ENCODE measurements at regions not wholly inside any gene's neighbourhood (a gene's known extent, or its start where the extent isn't known, plus 50 kb on each side); places are given as distances from the start of the nearest gene placed in this dataset.

GRCh38 chr1:106226550-106226949 is 829.9 kb upstream of the PRMT6 start:
- Histone ChIP-seq H3K4me1 (no peaks in the 10 kb centered on the region), H3K9me3 (no peaks in the 10 kb centered on the region), H3K36me3 (ENCODE audit: control insufficient read depth, insufficient read depth, low read length) (no peaks in the 10 kb centered on the region), H3K27me3 (replicated peaks; ENCODE audit: control insufficient read depth, insufficient read depth, low read length) (no peaks in the 10 kb centered on the region), H3K4me3 (ENCODE audit: low read depth, low read length) (no peak overlapping the region)
- no TSS peak for BruUV-seq (replicated peaks)
- no peak overlapping the region for H3K27ac Mint-ChIP-seq (ENCODE audit: unreplicated experiment)
- intact Hi-C loops (cut with micrococcal nuclease; ENCODE audit: unreplicated experiment): no loop called here
- DNase-seq: no peak
- ChIA-PET CTCF (no interaction called here), POLR2A (no interaction called here)
- no peak for TF ChIP-seq CTCF (IDR thresholded peaks at IDR 0.05; ENCODE audit: insufficient read depth in 1 of 2, low read depth in 1 of 2, low read length in 1 of 2, severe bottlenecking in 1 of 2, unreplicated experiment in 1 of 2)
- H3K9me3 Mint-ChIP-seq (ENCODE audit: unreplicated experiment): no peaks in the 10 kb centered on the region
- H3K27me3 Mint-ChIP-seq (ENCODE audit: insufficient read depth, unreplicated experiment): no peaks in the 10 kb centered on the region
- H3K4me1 Mint-ChIP-seq (ENCODE audit: low read depth, unreplicated experiment): peaks cover 7% of the 10 kb centered on the region
- no peak overlapping the region for H3K4me3 Mint-ChIP-seq (ENCODE audit: unreplicated experiment)
- no peaks in the 10 kb centered on the region for H3K36me3 Mint-ChIP-seq (ENCODE audit: insufficient read depth, unreplicated experiment)

GRCh38 chr1:106232128-106232527 is 824.3 kb upstream of the PRMT6 start:
- intact Hi-C loops (cut with micrococcal nuclease; ENCODE audit: unreplicated experiment): no loop called here
- Mint-ChIP-seq H3K9me3 (ENCODE audit: unreplicated experiment) (no peaks in the 10 kb centered on the region), H3K36me3 (ENCODE audit: insufficient read depth, unreplicated experiment) (no peaks in the 10 kb centered on the region), H3K27me3 (ENCODE audit: insufficient read depth, unreplicated experiment) (no peaks in the 10 kb centered on the region), H3K27ac (ENCODE audit: unreplicated experiment) (no peak overlapping the region), H3K4me1 (ENCODE audit: low read depth, unreplicated experiment) (no peaks in the 10 kb centered on the region), H3K4me3 (ENCODE audit: unreplicated experiment) (no peak overlapping the region)
- Histone ChIP-seq H3K4me3 (ENCODE audit: low read depth, low read length) (no peak overlapping the region), H3K36me3 (ENCODE audit: control insufficient read depth, insufficient read depth, low read length) (no peaks in the 10 kb centered on the region), H3K4me1 (no peaks in the 10 kb centered on the region), H3K9me3 (no peaks in the 10 kb centered on the region), H3K27me3 (replicated peaks; ENCODE audit: control insufficient read depth, insufficient read depth, low read length) (no peaks in the 10 kb centered on the region)
- DNase-seq: peak in 1 of 2 experiments; percentile 0
- ChIA-PET CTCF (no interaction called here), POLR2A (no interaction called here)
- no TSS peak for BruUV-seq (replicated peaks)
- TF ChIP-seq CTCF (IDR thresholded peaks at IDR 0.05; ENCODE audit: insufficient read depth in 1 of 2, low read depth in 1 of 2, low read length in 1 of 2, severe bottlenecking in 1 of 2, unreplicated experiment in 1 of 2): no peak

GRCh38 chr1:106233511-106233910 is 823.0 kb upstream of the PRMT6 start:
- Mint-ChIP-seq H3K27ac (ENCODE audit: unreplicated experiment) (no peak overlapping the region), H3K4me1 (ENCODE audit: low read depth, unreplicated experiment) (no peaks in the 10 kb centered on the region), H3K36me3 (ENCODE audit: insufficient read depth, unreplicated experiment) (no peaks in the 10 kb centered on the region), H3K27me3 (ENCODE audit: insufficient read depth, unreplicated experiment) (no peaks in the 10 kb centered on the region), H3K9me3 (ENCODE audit: unreplicated experiment) (no peaks in the 10 kb centered on the region), H3K4me3 (ENCODE audit: unreplicated experiment) (no peak overlapping the region)
- no peak for TF ChIP-seq CTCF (IDR thresholded peaks at IDR 0.05; ENCODE audit: insufficient read depth in 1 of 2, low read depth in 1 of 2, low read length in 1 of 2, severe bottlenecking in 1 of 2, unreplicated experiment in 1 of 2)
- H3K4me1 ChIP-seq: no peaks in the 10 kb centered on the region
- H3K36me3 ChIP-seq (ENCODE audit: control insufficient read depth, insufficient read depth, low read length): no peaks in the 10 kb centered on the region
- CTCF ChIA-PET: no interaction called here
- POLR2A ChIA-PET: no interaction called here
- no peak overlapping the region for H3K4me3 ChIP-seq (ENCODE audit: low read depth, low read length)
- DNase-seq: no peak
- intact Hi-C loops (cut with micrococcal nuclease; ENCODE audit: unreplicated experiment): no loop called here
- H3K27me3 ChIP-seq (replicated peaks; ENCODE audit: control insufficient read depth, insufficient read depth, low read length): no peaks in the 10 kb centered on the region
- no TSS peak for BruUV-seq (replicated peaks)
- no peaks in the 10 kb centered on the region for H3K9me3 ChIP-seq
